Endothelial cell of umbilical vein (primary cell): ENCODE measurements at regions not wholly inside any gene's neighbourhood (a gene's known extent, or its start where the extent isn't known, plus 50 kb on each side); places are given as distances from the start of the nearest gene placed in this dataset.

ENCODE experiments used
- BruUV-seq: library from RNA; stranded (reverse); fragments of 400-500 nt; replicated peaks from 2 replicates; lab custom pipeline; 2021; lab: Mats Ljungman, UMichigan
- CTCF ChIA-PET: fragments of 300-600, 350-600 bp; sonication (Branson Sonifier 250); formaldehyde crosslinking; loops from one replicate; lab custom pipeline; 2021; ENCODE audit warnings: antibody characterized with exemption, inconsistent platforms; lab: Charles Lee
- POLR2A ChIA-PET: fragments of 300-600, 350-600 bp; sonication (Branson Sonifier 250); formaldehyde crosslinking; loops from one replicate; lab custom pipeline; 2021; ENCODE audit warnings: antibody characterized with exemption, inconsistent platforms; lab: Charles Lee
- DNase-seq: peaks from one replicate; pipeline ENCODE4 v3.0.0-alpha.2; 2011; ENCODE audit warnings: low read depth, low spot score
- FAIRE-seq: peaks from 2 replicates; lab custom pipeline; 2011; peaks lifted over from hg19 to GRCh38; lab: Jason Lieb, UNC
- H2AFZ ChIP-seq: 2 replicates; pipeline ENCODE4 v1.6.0; 2012; ENCODE audit warnings: low read depth, low read length, control low read depth, inconsistent platforms
- H3K27ac ChIP-seq: 2 replicates; pipeline ENCODE4 v1.5.1; 2011; ENCODE audit warnings: low read depth, mild to moderate bottlenecking, control low read depth, low read length, moderate library complexity; ENCODE audit not compliant: insufficient read depth
- H3K27me3 ChIP-seq, 2 experiments: 2 replicates each; pipeline versions ENCODE4 v1.6.0 to v1.6.1; 2011; ENCODE audit warnings: low read length in 2 of 2, mixed read lengths in 1 of 2; ENCODE audit not compliant: control insufficient read depth in 2 of 2, insufficient read depth in 2 of 2
- H3K36me3 ChIP-seq, 2 experiments: 2 replicates in 1 of 2; 3 replicates in 1 of 2; pipeline ENCODE4 v1.5.1; 2011; ENCODE audit warnings: low read length in 2 of 2, mild to moderate bottlenecking in 1 of 2, moderate library complexity in 1 of 2; ENCODE audit not compliant: control insufficient read depth in 2 of 2, insufficient read depth in 2 of 2; ENCODE audit errors: extremely low read depth in 1 of 2
- H3K4me1 ChIP-seq: 3 replicates; pipeline ENCODE4 v1.5.1; 2011; ENCODE audit warnings: mild to moderate bottlenecking, low read length; ENCODE audit not compliant: control insufficient read depth, insufficient read depth; ENCODE audit errors: extremely low read depth
- H3K4me2 ChIP-seq: 2 replicates; pipeline ENCODE4 v1.6.1; 2011; ENCODE audit warnings: low read length, control low read depth, mixed read lengths; ENCODE audit not compliant: insufficient read depth
- H3K4me3 ChIP-seq, 3 experiments: fragments of 200-600 bp in 1 of 3; sonication (generic), shearing (Covaris generic) in 1 of 3; replicated peaks in 1 of 3; 2 replicates each; pipeline ENCODE4 v1.5.1; 2011 to 2016; ENCODE audit warnings: control low read depth in 3 of 3, low read length in 3 of 3, mild to moderate bottlenecking in 2 of 3, inconsistent platforms in 1 of 3, low read depth in 1 of 3, moderate library complexity in 1 of 3; ENCODE audit not compliant: insufficient read depth in 1 of 3
- H3K79me2 ChIP-seq: 2 replicates; pipeline ENCODE4 v1.6.0; 2012; ENCODE audit warnings: low read length, inconsistent platforms; ENCODE audit not compliant: control insufficient read depth, insufficient read depth
- H3K9ac ChIP-seq: replicated peaks from 2 replicates; pipeline ENCODE3; 2011; ENCODE audit warnings: low read length, control low read depth; ENCODE audit not compliant: insufficient read depth; ENCODE audit errors: extremely low read depth
- H3K9me1 ChIP-seq: replicated peaks from 3 replicates; pipeline ENCODE4 v1.6.0; 2011; ENCODE audit warnings: mild to moderate bottlenecking, low read length; ENCODE audit not compliant: control insufficient read depth, insufficient read depth; ENCODE audit errors: extremely low read depth
- H3K9me3 ChIP-seq: replicated peaks from 2 replicates; pipeline ENCODE4 v1.5.1; 2012; ENCODE audit warnings: low read length, inconsistent platforms; ENCODE audit not compliant: control insufficient read depth, insufficient read depth
- H4K20me1 ChIP-seq: replicated peaks from 2 replicates; pipeline ENCODE3; 2011; ENCODE audit warnings: mild to moderate bottlenecking, low read length; ENCODE audit not compliant: control insufficient read depth, insufficient read depth; ENCODE audit errors: extremely low read depth
- CTCF ChIP-seq, 2 donors: IDR thresholded peaks; 1 replicate in 1 of 2; 2 replicates in 1 of 2; pipeline ENCODE4 v1.5.1; 2011; ENCODE audit warnings: low read length in 2 of 2, mild to moderate bottlenecking in 2 of 2, moderate library complexity in 2 of 2, control low read depth in 1 of 2, inconsistent platforms in 1 of 2, low read depth in 1 of 2; ENCODE audit not compliant: insufficient read depth in 1 of 2; ENCODE audit errors: extremely low read depth in 1 of 2
- EZH2 ChIP-seq: IDR thresholded peaks from 2 replicates; pipeline ENCODE4 v1.6.1; 2012; ENCODE audit warnings: borderline replicate concordance, low read depth, mild to moderate bottlenecking, moderate library complexity, low read length, inconsistent platforms; ENCODE audit not compliant: severe bottlenecking
- FOS ChIP-seq: IDR thresholded peaks from 2 replicates; pipeline ENCODE4 v1.6.1; 2011; ENCODE audit warnings: mild to moderate bottlenecking, low read length, moderate library complexity, borderline replicate concordance; ENCODE audit not compliant: insufficient read depth
- GATA2 ChIP-seq: IDR thresholded peaks from 2 replicates; pipeline ENCODE4 v1.7.0; 2011; ENCODE audit warnings: low read depth, mild to moderate bottlenecking, moderate library complexity, mixed read lengths, low read length; ENCODE audit not compliant: insufficient read length, insufficient read depth
- JUN ChIP-seq: IDR thresholded peaks from 2 replicates; pipeline ENCODE4 v1.6.1; 2011; ENCODE audit warnings: borderline replicate concordance, low read depth; ENCODE audit not compliant: insufficient read length, insufficient read depth
- MYC ChIP-seq: IDR thresholded peaks from one replicate; pipeline ENCODE4 v1.6.1; 2011; ENCODE audit warnings: mild to moderate bottlenecking, low read depth, low read length
- POLR2A ChIP-seq: IDR thresholded peaks from 2 replicates; pipeline ENCODE4 v1.6.1; 2012; ENCODE audit warnings: low read depth, mild to moderate bottlenecking, control low read depth, low read length
- POLR2AphosphoS5 ChIP-seq: IDR thresholded peaks from 2 replicates; pipeline ENCODE4 v1.6.1; 2012; ENCODE audit warnings: low read depth, mild to moderate bottlenecking, control low read depth, low read length, moderate library complexity; ENCODE audit not compliant: insufficient read depth
- dilution Hi-C: fragments of 300-500 bp; cut with MboI; formaldehyde crosslinking; loops from one replicate; pipeline ENCODE4 v1.15.0; 2019; ENCODE audit warnings: low sequenced_read_pairs; ENCODE audit not compliant: extremely low pct_ligation_motif_present
- intact Hi-C: fragments of 100-400 bp; cut with micrococcal nuclease; formaldehyde crosslinking; loops from one replicate; pipeline ENCODE4 v1.10.0; 2022
- TF ChIP-seq, protein P1 (sequence below): IDR thresholded peaks from 2 replicates; pipeline ENCODE4 v1.6.1; 2011; ENCODE audit not compliant: insufficient read depth, insufficient read length

DNA sequence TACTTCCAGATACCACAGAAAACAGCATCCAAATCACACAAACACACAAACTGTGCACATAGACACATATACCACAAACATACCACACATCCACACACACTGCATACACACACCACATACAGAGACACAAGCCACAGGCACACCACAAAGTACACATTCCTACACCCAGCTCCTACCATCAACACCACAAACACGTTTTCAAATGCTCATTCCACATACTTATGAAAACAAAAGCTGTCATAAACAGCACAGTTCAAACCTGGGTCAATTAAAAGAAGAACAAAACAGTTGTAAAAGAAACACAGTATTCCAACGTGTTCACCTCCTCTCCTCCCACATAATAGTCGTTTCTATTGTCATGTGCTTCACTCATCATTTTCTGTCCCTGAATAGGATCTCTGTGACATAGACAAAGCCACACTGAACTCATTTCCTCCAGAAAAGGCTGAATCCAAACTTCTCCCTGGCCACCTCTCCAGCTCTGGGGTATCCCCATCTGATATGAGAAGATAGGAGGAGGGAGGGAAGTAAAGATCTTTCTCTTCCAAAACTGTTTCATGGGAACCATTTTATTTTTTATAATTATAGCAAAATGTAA is 89.2 kb downstream of the CXCL12 start:
- intact Hi-C loops = no loop called here
- CTCF ChIA-PET = no interaction called here
- DNase-seq = no peak
- dilution Hi-C loops = no loop called here
- no peak for FAIRE-seq
- no peaks in the 10 kb centered on the region for H3K4me1 ChIP-seq
- TF ChIP-seq GATA2 (no peak), JUN (no peak), POLR2AphosphoS5 (no peak), EZH2 (no peak), CTCF (IDR thresholded peaks at IDR 0.05; ENCODE audit: extremely low read depth in 1 of 2, insufficient read depth in 1 of 2, low read depth in 1 of 2, low read length in 2 of 2) (no peak), FOS (no peak), MYC (no peak), POLR2A (no peak)
- TF ChIP-seq, protein P1, sequence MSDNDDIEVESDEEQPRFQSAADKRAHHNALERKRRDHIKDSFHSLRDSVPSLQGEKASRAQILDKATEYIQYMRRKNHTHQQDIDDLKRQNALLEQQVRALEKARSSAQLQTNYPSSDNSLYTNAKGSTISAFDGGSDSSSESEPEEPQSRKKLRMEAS = no peak
- H2AFZ ChIP-seq = no peak overlapping the region
- H3K4me3 ChIP-seq = no peak overlapping the region
- H3K79me2 ChIP-seq = no peaks in the 10 kb centered on the region
- H3K9me3 ChIP-seq = no peaks in the 10 kb centered on the region
- POLR2A ChIA-PET = no interaction called here
- BruUV-seq = no TSS peak
- H4K20me1 ChIP-seq = no peaks in the 10 kb centered on the region
- no peak overlapping the region for H3K4me2 ChIP-seq
- H3K9me1 ChIP-seq = no peaks in the 10 kb centered on the region
- H3K9ac ChIP-seq = no peak overlapping the region
- H3K27me3 ChIP-seq = no peaks in the 10 kb centered on the region
- no peak overlapping the region for H3K27ac ChIP-seq
- no peaks in the 10 kb centered on the region for H3K36me3 ChIP-seq
